ENCODE measurements at regions not wholly inside any gene's neighbourhood (a gene's known extent, or its start where the extent isn't known, plus 50 kb on each side); places are given as distances from the start of the nearest gene placed in this dataset.
"Not testable (repeated sequence)": the region's sequence is repeated elsewhere in the genome, so short reads cannot be mapped to it uniquely, and the experiment has no call there.

DNA sequence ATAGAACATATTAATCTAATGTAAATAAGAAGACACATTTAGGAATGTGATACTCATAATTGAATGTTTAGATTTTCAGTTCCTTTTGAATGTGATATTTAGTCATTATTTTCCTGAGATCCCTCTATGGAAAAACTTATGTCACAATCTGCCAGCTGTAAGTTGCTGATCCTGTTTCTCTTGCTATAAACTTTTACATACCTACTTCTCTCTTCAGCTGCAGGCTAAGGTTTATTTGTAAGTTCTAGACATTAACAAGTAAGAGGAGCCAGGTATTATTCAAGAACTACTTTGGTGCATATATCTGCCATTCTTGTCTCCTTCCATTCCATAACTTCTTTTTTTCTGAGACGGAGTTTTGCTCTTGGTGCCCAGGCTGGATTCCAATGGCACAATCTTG, 462.4 kb downstream of the PRR16 start:
- no peaks in the 10 kb centered on the region for H3K36me3 ChIP-seq (ENCODE audit: insufficient read depth, low read depth, low read length)
- H3K4me1 ChIP-seq (ENCODE audit: insufficient read depth, low read length) = no peaks in the 10 kb centered on the region
- no peak overlapping the region for H3K27ac ChIP-seq (ENCODE audit: low read length)
- H3K9ac ChIP-seq (ENCODE audit: low read depth, low read length) = no peak overlapping the region
- H3K9me3 ChIP-seq (ENCODE audit: insufficient read depth, low read depth, low read length) = no peaks in the 10 kb centered on the region
- no peak overlapping the region for H3K4me3 ChIP-seq (ENCODE audit: low read length)
- H3K27me3 ChIP-seq (ENCODE audit: insufficient read depth, low read length) = no peaks in the 10 kb centered on the region

DNA sequence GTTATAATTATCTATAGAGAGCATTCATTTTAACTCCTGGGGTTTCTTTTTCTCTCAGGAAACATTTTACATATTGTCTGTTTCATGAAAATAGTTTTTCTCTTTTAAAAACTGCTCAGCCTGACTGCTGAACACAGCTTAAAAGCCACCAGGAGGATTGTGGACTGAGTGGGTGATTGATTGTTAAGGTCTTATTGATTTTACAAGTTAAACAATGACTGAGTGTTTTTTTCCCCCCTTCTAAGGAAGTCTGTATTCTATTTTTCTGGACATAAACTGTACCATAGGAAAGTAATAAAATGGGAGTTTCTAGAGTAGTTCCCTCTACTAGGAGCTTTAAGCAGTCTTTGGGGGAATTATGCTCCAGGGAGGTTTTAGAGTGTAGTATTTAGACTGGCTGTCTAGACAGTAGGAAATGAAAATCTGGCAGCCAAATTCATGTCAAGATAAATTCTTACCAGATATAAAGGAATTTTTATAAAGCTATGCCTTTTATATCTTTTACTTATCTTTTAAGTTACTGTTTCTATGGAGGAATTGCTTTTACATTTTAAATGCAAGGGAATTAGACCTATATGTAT, 463.9 kb downstream of the PRR16 start:
- Histone ChIP-seq H3K27ac (ENCODE audit: low read length) (no peak overlapping the region), H3K9me3 (ENCODE audit: insufficient read depth, low read depth, low read length) (no peaks in the 10 kb centered on the region), H3K9ac (ENCODE audit: low read depth, low read length) (no peak overlapping the region), H3K4me3 (ENCODE audit: low read length) (no peak overlapping the region), H3K4me1 (ENCODE audit: insufficient read depth, low read length) (no peaks in the 10 kb centered on the region), H3K27me3 (ENCODE audit: insufficient read depth, low read length) (no peaks in the 10 kb centered on the region), H3K36me3 (ENCODE audit: insufficient read depth, low read depth, low read length) (no peaks in the 10 kb centered on the region)

DNA sequence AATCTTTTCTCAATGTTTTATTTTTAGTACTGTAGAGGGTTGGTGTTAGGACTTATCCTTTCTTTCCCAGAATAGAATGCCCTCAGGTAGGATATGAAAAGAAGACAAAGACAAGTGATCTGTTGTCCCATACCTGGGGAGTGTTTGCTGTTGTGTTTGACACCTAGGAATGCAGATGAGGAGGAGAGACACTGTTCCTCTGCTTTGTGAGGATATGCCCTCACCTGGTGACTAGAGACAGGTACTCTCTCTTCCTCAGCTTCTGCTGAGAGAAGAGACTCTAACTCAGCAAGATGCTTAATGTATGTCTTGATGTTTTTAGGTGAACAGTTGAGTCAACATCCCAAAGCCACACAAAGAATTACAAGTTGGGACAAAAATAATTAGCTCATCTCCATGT, 468.4 kb downstream of the PRR16 start:
- Histone ChIP-seq H3K4me3 (ENCODE audit: low read length) (no peak overlapping the region), H3K9me3 (ENCODE audit: insufficient read depth, low read depth, low read length) (no peaks in the 10 kb centered on the region), H3K27ac (ENCODE audit: low read length) (no peak overlapping the region), H3K9ac (ENCODE audit: low read depth, low read length) (no peak overlapping the region), H3K4me1 (ENCODE audit: insufficient read depth, low read length) (no peaks in the 10 kb centered on the region), H3K36me3 (ENCODE audit: insufficient read depth, low read depth, low read length) (no peaks in the 10 kb centered on the region), H3K27me3 (ENCODE audit: insufficient read depth, low read length) (no peaks in the 10 kb centered on the region)

DNA sequence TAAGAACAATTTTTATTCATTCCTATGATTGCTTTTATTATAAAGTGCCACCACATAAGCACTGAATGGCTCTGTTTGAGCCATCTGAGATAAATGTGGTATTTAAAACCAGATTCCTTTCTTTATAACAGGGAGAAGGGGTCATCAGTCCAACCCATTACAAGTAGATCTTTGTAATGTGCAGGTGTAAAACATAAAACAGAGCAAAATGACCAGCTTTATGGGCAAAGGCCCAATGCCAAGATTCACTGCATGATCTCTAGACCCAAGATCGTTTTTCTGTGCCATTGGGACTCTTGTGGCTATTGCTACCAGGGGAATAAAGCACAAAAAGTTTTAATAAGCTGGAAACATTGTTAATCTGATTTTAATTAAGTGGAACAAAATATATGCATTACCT, 469.9 kb downstream of the PRR16 start:
- Histone ChIP-seq H3K4me1 (ENCODE audit: insufficient read depth, low read length) (no peaks in the 10 kb centered on the region), H3K27ac (ENCODE audit: low read length) (no peak overlapping the region), H3K36me3 (ENCODE audit: insufficient read depth, low read depth, low read length) (no peaks in the 10 kb centered on the region), H3K9me3 (ENCODE audit: insufficient read depth, low read depth, low read length) (no peaks in the 10 kb centered on the region), H3K27me3 (ENCODE audit: insufficient read depth, low read length) (no peaks in the 10 kb centered on the region), H3K9ac (ENCODE audit: low read depth, low read length) (no peak overlapping the region), H3K4me3 (ENCODE audit: low read length) (no peak overlapping the region)

DNA sequence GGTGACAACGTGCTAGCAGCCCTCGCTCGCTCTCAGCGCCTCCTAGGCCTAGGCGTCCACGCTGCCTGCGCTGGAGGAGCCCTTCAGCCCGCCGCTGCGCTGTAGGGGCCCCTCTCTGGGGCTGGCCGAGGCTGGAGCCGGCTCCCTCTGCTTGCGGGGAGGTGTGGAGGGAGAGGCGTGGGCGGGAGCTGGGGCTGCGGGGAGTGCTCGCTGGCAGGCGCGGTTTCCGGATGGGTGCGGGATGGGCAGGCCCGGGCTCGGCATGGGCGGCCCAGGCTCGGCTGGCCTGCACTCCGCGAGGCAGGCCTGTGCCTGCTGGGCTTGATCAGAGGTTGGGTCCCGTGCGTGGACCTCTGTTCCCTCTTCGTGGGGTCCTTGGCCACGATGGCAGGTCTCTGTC, 472.6 kb downstream of the PRR16 start:
- Histone ChIP-seq H3K4me3 (ENCODE audit: low read length) (no peak overlapping the region), H3K9me3 (ENCODE audit: insufficient read depth, low read depth, low read length) (no peaks in the 10 kb centered on the region), H3K27me3 (ENCODE audit: insufficient read depth, low read length) (no peaks in the 10 kb centered on the region), H3K9ac (ENCODE audit: low read depth, low read length) (no peak overlapping the region), H3K27ac (ENCODE audit: low read length) (no peak overlapping the region), H3K4me1 (ENCODE audit: insufficient read depth, low read length) (peaks cover under 1% of the 10 kb centered on the region; the same call in 1 of the 2 replicates), H3K36me3 (ENCODE audit: insufficient read depth, low read depth, low read length) (no peaks in the 10 kb centered on the region)

DNA sequence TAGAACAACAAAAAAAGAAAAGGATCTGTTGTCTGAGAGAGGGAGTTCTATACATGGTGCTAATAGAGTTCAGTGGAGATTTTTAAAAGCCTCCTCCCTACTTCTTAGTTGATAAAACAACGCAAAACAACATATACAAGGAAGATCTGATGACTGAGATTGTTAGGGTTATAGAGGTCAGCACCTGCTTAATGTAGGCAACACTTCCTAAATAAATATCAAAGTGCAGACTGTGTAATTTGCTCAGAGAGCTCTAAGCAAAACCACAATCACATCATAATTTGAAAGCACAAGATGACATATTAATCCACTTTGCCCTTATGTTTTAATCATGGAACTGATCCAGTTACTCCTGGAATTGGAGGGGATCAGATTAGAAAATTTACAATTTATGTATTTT, 474.5 kb downstream of the PRR16 start:
- no peaks in the 10 kb centered on the region for H3K36me3 ChIP-seq (ENCODE audit: insufficient read depth, low read depth, low read length)
- H3K27me3 ChIP-seq (ENCODE audit: insufficient read depth, low read length) = no peaks in the 10 kb centered on the region
- H3K9me3 ChIP-seq (ENCODE audit: insufficient read depth, low read depth, low read length) = no peaks in the 10 kb centered on the region
- no peak overlapping the region for H3K9ac ChIP-seq (ENCODE audit: low read depth, low read length)
- H3K4me3 ChIP-seq (ENCODE audit: low read length) = no peak overlapping the region
- H3K27ac ChIP-seq (ENCODE audit: low read length) = no peak overlapping the region
- peaks cover 9% of the 10 kb centered on the region; the same call in 1 of the 2 replicates for H3K4me1 ChIP-seq (ENCODE audit: insufficient read depth, low read length)

DNA sequence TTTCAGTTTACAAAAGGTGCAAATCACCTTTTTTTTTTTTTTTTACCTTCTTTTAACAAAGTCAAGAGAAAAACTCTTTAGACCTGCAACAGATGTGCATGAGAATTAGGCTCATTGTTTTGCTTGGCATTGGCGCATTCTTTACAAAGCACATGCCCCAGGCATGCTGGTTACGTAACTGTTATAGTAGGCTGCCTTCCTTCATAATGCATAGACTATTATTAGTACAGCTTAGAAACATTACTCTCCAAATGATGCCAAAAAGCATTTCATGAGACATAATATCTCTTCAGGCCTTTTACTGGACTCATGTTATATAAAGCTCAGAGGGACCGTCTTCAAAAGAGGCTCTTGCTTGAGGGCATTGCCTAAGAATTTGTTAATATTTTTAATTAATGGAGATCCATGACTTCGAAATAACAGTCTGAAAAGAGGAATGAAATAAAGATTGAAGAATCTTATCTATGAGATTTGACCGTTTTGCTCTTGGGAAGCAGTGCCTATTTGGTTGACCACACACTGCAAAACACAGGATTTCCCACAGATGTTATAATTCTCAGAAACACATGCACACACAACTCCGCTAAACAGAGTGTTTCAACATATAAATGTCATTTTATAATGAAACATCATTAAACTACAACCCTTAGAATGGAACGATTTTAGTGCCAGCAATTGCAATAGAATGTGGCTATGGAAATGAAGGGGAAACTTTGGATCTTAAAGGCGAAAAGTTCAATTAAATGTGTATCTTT, 478.7 kb downstream of the PRR16 start:
- H3K4me3 ChIP-seq (ENCODE audit: low read length) = no peak overlapping the region
- H3K9ac ChIP-seq (ENCODE audit: low read depth, low read length) = no peak overlapping the region
- H3K9me3 ChIP-seq (ENCODE audit: insufficient read depth, low read depth, low read length) = no peaks in the 10 kb centered on the region
- no peak overlapping the region for H3K27ac ChIP-seq (ENCODE audit: low read length)
- no peaks in the 10 kb centered on the region for H3K27me3 ChIP-seq (ENCODE audit: insufficient read depth, low read length)
- H3K36me3 ChIP-seq (ENCODE audit: insufficient read depth, low read depth, low read length) = no peaks in the 10 kb centered on the region
- H3K4me1 ChIP-seq (ENCODE audit: insufficient read depth, low read length) = peaks cover 9% of the 10 kb centered on the region; the same call in 1 of the 2 replicates

DNA sequence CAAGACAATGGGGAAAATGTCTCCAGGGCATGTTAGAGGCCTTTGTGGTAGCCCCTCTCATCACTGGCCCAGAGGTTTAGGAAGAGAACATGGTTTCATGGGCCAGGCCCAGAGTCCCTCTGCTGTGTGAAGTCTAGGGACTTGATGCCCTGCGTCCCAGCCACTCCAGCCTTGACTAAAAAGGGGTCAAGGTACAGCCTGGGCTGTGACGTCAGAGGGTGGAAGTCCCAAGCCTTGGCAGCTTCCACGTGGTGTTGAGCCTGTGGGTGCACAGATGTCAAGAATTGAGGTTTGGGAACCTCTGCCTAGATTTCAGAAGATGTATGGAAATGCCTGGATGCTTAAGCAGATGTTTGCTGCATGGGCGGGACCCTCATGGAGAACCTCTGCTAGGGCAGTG, 485.5 kb downstream of the PRR16 start:
- not testable (repeated sequence) for H3K9ac ChIP-seq (ENCODE audit: low read depth, low read length); H3K27ac ChIP-seq (ENCODE audit: low read length); H3K4me1 ChIP-seq (ENCODE audit: insufficient read depth, low read length); H3K36me3 ChIP-seq (ENCODE audit: insufficient read depth, low read depth, low read length); H3K27me3 ChIP-seq (ENCODE audit: insufficient read depth, low read length); H3K4me3 ChIP-seq (ENCODE audit: low read length)
- peaks cover 32% of the 10 kb centered on the region for H3K9me3 ChIP-seq (ENCODE audit: insufficient read depth, low read depth, low read length)

DNA sequence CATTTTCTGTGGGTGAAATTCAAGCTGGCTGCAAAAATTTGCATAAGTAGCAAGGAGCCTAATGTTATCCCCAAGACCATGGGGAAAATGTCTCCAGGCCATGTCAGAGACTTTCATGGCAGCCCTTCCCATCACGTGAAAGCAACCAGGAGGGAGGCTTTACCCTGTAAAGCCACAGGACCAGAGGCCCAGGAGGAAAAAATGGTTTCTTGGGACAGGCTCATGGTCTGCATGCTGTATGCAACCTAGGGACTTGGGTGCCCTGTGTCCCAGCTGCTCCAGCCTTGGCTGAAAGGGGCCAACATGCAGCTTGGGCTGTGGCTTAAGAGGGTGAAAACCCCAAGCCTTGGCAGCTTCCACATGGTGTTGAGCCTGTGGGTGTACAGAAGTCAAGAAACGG, 489.3 kb downstream of the PRR16 start:
- H3K36me3 ChIP-seq (ENCODE audit: insufficient read depth, low read depth, low read length); H3K4me3 ChIP-seq (ENCODE audit: low read length); H3K4me1 ChIP-seq (ENCODE audit: insufficient read depth, low read length); H3K9ac ChIP-seq (ENCODE audit: low read depth, low read length); H3K27ac ChIP-seq (ENCODE audit: low read length); H3K27me3 ChIP-seq (ENCODE audit: insufficient read depth, low read length): not testable (repeated sequence)
- H3K9me3 ChIP-seq (ENCODE audit: insufficient read depth, low read depth, low read length) = peaks cover 32% of the 10 kb centered on the region

DNA sequence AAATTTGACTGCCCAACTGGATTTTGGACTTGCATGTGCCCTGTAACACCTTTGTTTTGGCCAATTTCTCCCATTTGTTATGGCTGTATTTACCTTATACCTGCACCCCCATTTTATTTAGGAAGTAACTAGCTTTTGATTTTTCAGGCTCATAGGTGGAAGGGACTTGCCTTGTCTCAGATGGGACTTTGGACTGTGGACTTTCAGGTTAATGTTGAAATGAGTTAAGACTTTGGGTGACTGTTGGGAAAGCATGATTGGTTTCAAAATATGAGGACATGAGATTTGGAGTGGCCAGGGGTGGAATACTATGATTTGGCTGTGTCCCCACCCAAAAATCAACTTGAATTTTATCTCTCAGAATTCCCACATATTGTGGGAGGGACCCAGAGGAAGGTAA, 490.2 kb downstream of the PRR16 start:
- H3K9me3 ChIP-seq (ENCODE audit: insufficient read depth, low read depth, low read length) = peaks cover 32% of the 10 kb centered on the region
- no peaks in the 10 kb centered on the region for H3K36me3 ChIP-seq (ENCODE audit: insufficient read depth, low read depth, low read length)
- no peak overlapping the region for H3K9ac ChIP-seq (ENCODE audit: low read depth, low read length)
- no peaks in the 10 kb centered on the region for H3K27me3 ChIP-seq (ENCODE audit: insufficient read depth, low read length)
- H3K4me1 ChIP-seq (ENCODE audit: insufficient read depth, low read length) = no peaks in the 10 kb centered on the region
- H3K4me3 ChIP-seq (ENCODE audit: low read length) = no peak overlapping the region
- no peak overlapping the region for H3K27ac ChIP-seq (ENCODE audit: low read length)

DNA sequence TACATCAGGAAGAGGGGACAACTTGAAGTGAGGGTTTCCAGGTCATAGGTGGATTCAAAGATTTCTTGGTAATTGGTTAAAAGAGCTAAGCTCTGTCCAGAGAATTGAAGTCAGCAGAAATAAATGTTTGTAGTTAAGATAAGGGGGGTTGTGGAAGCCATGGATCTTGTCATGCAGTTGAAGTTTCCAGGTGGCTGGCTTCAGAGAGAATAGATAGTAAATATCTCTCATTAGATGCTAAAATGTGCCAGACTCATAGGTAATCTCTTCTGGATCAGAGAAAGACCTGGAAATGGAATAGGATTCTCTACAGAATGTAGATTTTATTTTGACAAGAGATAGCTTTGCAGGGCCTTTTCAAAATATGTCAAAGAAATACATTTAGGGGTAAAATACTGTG, 491.7 kb downstream of the PRR16 start:
- Histone ChIP-seq H3K4me1 (ENCODE audit: insufficient read depth, low read length) (no peaks in the 10 kb centered on the region), H3K27ac (ENCODE audit: low read length) (no peak overlapping the region), H3K9me3 (ENCODE audit: insufficient read depth, low read depth, low read length) (peaks cover 32% of the 10 kb centered on the region), H3K27me3 (ENCODE audit: insufficient read depth, low read length) (no peaks in the 10 kb centered on the region), H3K36me3 (ENCODE audit: insufficient read depth, low read depth, low read length) (no peaks in the 10 kb centered on the region), H3K9ac (ENCODE audit: low read depth, low read length) (no peak overlapping the region), H3K4me3 (ENCODE audit: low read length) (no peak overlapping the region)

DNA sequence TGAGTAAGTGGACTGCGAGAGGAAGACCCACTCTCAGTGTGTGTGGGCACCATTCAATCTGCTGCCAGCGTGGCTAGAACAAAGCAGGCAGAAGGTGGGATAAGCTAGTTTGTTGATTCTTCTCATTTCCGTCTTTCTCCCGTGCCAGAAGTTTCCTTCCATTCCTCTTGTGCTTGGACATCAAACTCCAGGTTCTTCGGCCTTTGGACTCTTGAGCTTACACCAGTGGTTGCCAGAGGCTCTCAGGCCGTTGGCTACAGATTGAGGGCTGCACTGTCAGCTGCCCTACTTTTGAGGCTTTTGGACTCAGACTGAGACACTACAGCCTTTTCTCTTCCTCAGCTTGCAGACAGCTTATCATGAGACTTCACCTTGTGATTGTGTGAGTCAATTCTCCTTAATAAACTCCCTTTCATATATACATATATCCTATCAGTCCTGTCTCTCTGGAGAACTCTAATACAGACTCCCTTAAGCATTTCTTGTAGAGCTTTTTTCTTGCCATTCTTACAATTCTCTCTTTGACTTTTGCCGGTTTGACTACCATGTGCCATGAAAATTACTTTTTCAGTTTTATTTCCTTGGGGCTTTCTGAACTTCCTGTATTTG, 494.9 kb downstream of the PRR16 start:
- H3K4me3 ChIP-seq (ENCODE audit: low read length) = no peak overlapping the region
- H3K9me3 ChIP-seq (ENCODE audit: insufficient read depth, low read depth, low read length) = peaks cover 5% of the 10 kb centered on the region
- no peaks in the 10 kb centered on the region for H3K36me3 ChIP-seq (ENCODE audit: insufficient read depth, low read depth, low read length)
- H3K27me3 ChIP-seq (ENCODE audit: insufficient read depth, low read length) = no peaks in the 10 kb centered on the region
- no peak overlapping the region for H3K9ac ChIP-seq (ENCODE audit: low read depth, low read length)
- no peaks in the 10 kb centered on the region for H3K4me1 ChIP-seq (ENCODE audit: insufficient read depth, low read length)
- H3K27ac ChIP-seq (ENCODE audit: low read length) = no peak overlapping the region
